Adrenal gland (tissue), 9 donors: ENCODE measurements at regions not wholly inside any gene's neighbourhood (a gene's known extent, or its start where the extent isn't known, plus 50 kb on each side); places are given as distances from the start of the nearest gene placed in this dataset.

Experiments used
- DNase-seq, 7 donors: peaks; one replicate each; pipeline ENCODE4 v3.0.0-alpha.2; 2019 to 2020
- H3K27ac ChIP-seq, 5 donors: fragments of 200-600 bp; sonication (generic) in 4 of 5; 1 replicate in 3 of 5; 2 replicates in 2 of 5; pipeline versions ENCODE4 v1.5.1 to v1.8.0; 2016 to 2020; ENCODE audit warnings: mild to moderate bottlenecking in 1 of 5
- H3K27me3 ChIP-seq: fragments of 200-600 bp; 2 replicates; pipeline ENCODE4 v1.8.0; 2021
- H3K36me3 ChIP-seq, 2 donors: fragments of 200-600 bp; replicated peaks in 1 of 2; 1 replicate in 1 of 2; 2 replicates in 1 of 2; pipeline versions ENCODE4 v1.5.1 to v1.8.0; 2018 to 2022
- H3K4me1 ChIP-seq, 2 donors: fragments of 200-600 bp; replicated peaks in 1 of 2; 1 replicate in 1 of 2; 2 replicates in 1 of 2; pipeline versions ENCODE4 v1.5.1 to v1.8.0; 2018 to 2021
- H3K4me3 ChIP-seq, 4 donors: fragments of 200-600 bp; sonication (generic) in 3 of 4; one replicate each; pipeline ENCODE4 v1.5.1; 2016 to 2018
- H3K9me3 ChIP-seq, 3 donors: fragments of 200-600 bp; sonication (generic) in 1 of 3; replicated peaks in 1 of 3; 1 replicate in 2 of 3; 2 replicates in 1 of 3; pipeline versions ENCODE4 v1.5.1 to v1.8.0; 2016 to 2021
- POLR2A ChIP-seq, 2 donors: fragments of 450-650 bp; IDR thresholded peaks; one replicate each; pipeline ENCODE4 v1.6.1; 2017; ENCODE audit warnings: antibody characterized with exemption in 2 of 2, mild to moderate bottlenecking in 2 of 2, moderate library complexity in 1 of 2
- WGBS, 4 donors: extraction: QIAGEN DNeasy Blood & Tissue Kit in 2 of 4; methylation state at CpG; one replicate each; pipeline versions ENCODE4 v1.1.5 to v1.1.7; 2013 to 2017; 5-methylcytosine and 5-hydroxymethylcytosine counted together
- intact Hi-C, 2 donors: fragments of 100-400 bp; cut with DNase I; formaldehyde crosslinking; loops; one replicate each; pipeline versions ENCODE4 v1.14.1 to v1.15.0; 2022 to 2023
- TF ChIP-seq, protein P1 (sequence below), 6 experiments: fragments of 450-650 bp in 4 of 6; fragments of 200-600 bp in 2 of 6; sonication (generic) in 1 of 6; IDR thresholded peaks; 1 replicate in 5 of 6; 2 replicates in 1 of 6; pipeline versions ENCODE4 v1.5.1 to v1.8.0; 2016 to 2021; ENCODE audit warnings: antibody characterized with exemption in 6 of 6, mild to moderate bottlenecking in 2 of 6, moderate library complexity in 1 of 6
- donor health status: healthy with polysubstance abuse.
- donor health status: Bipolar disorder and iron deficiency.
- donor health status: DM: yes; HTN: yes; CAD: no.
- donor health status: DM: no; HTN: no; CAD: no.
- donor health status: DM: no; HTN: no; CAD: no.

DNA sequence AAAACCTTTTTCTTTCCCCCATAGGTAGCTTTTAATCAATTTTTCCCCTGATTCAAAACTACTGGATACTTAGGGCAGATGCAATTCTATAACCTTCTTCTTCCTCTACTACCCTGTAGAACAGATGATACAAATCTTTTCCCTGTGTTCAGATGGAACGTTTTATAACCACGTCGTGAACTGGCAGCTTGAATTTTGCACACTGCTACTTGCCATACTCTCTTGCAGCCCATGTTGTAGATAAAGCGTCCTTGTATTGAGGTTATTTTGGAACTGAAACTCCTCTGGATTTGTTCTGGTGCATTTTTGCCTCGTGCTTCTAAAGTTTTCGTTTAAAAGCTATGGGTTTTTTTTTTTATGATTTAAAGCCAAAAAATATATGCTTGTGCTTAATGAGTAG is 440.2 kb downstream of the RFPL4B start:
- Histone ChIP-seq H3K36me3 (no peaks in the 10 kb centered on the region), H3K4me3 (no peak overlapping the region), H3K9me3 (no peaks in the 10 kb centered on the region), H3K4me1 (no peaks in the 10 kb centered on the region), H3K27ac (no peak overlapping the region), H3K27me3 (no peaks in the 10 kb centered on the region)
- TF ChIP-seq, protein P1, sequence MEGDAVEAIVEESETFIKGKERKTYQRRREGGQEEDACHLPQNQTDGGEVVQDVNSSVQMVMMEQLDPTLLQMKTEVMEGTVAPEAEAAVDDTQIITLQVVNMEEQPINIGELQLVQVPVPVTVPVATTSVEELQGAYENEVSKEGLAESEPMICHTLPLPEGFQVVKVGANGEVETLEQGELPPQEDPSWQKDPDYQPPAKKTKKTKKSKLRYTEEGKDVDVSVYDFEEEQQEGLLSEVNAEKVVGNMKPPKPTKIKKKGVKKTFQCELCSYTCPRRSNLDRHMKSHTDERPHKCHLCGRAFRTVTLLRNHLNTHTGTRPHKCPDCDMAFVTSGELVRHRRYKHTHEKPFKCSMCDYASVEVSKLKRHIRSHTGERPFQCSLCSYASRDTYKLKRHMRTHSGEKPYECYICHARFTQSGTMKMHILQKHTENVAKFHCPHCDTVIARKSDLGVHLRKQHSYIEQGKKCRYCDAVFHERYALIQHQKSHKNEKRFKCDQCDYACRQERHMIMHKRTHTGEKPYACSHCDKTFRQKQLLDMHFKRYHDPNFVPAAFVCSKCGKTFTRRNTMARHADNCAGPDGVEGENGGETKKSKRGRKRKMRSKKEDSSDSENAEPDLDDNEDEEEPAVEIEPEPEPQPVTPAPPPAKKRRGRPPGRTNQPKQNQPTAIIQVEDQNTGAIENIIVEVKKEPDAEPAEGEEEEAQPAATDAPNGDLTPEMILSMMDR (IDR thresholded peaks at IDR 0.05), result no peak
- no peak for TF ChIP-seq POLR2A (IDR thresholded peaks at IDR 0.05)
- intact Hi-C loops, result no loop called here
- 52 to 74% (median 54%) methylated on average over 6 of the region's 6 CpGs for WGBS, 4 donors
- no peak for DNase-seq

DNA sequence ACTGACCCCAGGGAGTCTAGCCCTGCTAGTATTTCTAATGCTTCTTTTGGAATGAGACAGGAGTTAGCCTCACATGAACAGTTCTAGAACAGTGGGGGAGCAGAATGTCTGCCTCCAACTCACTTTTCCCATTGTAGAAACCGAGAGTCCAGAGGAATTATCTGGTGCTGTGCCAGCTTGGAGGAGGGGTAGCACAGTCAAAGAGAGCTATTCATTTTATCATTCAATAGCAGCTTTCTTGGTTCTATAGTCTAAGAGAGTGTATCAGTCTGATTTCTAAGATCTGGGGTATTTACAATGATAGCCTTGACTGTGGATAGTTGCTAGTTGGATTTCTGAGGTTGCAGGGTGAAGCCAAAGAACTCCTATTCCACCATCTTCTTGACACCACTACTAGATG is 448.2 kb downstream of the RFPL4B start:
- TF ChIP-seq POLR2A (IDR thresholded peaks at IDR 0.05), result no peak
- TF ChIP-seq, protein P1 (IDR thresholded peaks at IDR 0.05), result no peak
- peaks cover 0 to 8% (median 0%) of the 10 kb centered on the region in 3 donors for H3K9me3 ChIP-seq
- no peaks in the 10 kb centered on the region for H3K36me3 ChIP-seq
- intact Hi-C loops, result no loop called here
- WGBS, 4 donors, result 60 to 77% (median 76%) methylated on average over 1 of the region's 1 CpG
- no peaks in the 10 kb centered on the region for H3K27me3 ChIP-seq
- H3K27ac ChIP-seq, result no peak overlapping the region
- H3K4me1 ChIP-seq, result no peaks in the 10 kb centered on the region
- no peak for DNase-seq
- no peak overlapping the region for H3K4me3 ChIP-seq

DNA sequence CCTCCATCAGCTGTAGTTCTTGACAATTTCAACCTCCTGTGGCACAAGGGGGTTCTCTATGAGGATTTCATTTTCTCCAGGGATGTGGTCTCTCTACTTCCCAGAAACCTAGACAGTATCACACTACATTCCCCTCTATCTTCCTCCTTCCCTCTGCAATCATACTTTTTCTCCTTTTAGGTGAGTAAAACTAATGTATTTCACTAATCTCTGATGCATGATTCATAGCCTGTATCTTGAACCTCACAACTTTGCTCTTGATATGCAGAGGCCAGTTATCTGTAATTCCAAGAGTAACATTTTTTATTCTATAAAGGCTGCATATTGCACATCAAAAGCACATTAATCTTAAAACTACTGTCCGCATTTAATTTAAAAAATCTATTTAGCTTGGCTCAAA is 449.6 kb downstream of the RFPL4B start:
- no peak for DNase-seq
- 71 to 89% (median 79%) methylated on average over 1 of the region's 1 CpG for WGBS, 4 donors
- no peaks in the 10 kb centered on the region for H3K36me3 ChIP-seq
- no peaks in the 10 kb centered on the region for H3K4me1 ChIP-seq
- intact Hi-C loops, result no loop called here
- H3K4me3 ChIP-seq, result no peak overlapping the region
- TF ChIP-seq, protein P1 (IDR thresholded peaks at IDR 0.05), result no peak
- no peak for TF ChIP-seq POLR2A (IDR thresholded peaks at IDR 0.05)
- H3K9me3 ChIP-seq, result peaks cover 0 to 8% (median 0%) of the 10 kb centered on the region in 3 donors
- no peaks in the 10 kb centered on the region for H3K27me3 ChIP-seq
- H3K27ac ChIP-seq, result no peak overlapping the region

DNA sequence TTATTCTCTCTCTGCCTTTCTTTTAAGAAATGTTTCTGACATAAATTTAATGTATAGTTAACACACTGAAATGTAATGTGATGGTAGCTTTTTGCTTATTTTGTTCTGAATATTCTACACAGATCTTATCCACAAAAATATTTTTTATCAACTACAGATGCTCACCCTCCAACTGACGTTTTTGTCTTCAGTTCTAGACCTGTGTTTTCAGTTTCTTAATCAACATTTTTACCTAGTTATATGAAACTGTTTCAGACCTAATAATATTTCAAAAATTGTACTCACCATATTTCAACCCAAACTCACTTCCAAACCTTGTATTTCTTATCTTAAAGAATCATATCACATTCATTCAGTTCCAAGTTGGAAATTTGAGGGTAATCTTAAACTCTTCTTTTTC is 452.8 kb downstream of the RFPL4B start:
- Histone ChIP-seq H3K27me3 (no peaks in the 10 kb centered on the region), H3K9me3 (no peaks in the 10 kb centered on the region), H3K27ac (no peak overlapping the region), H3K36me3 (no peaks in the 10 kb centered on the region), H3K4me3 (no peak overlapping the region), H3K4me1 (no peaks in the 10 kb centered on the region)
- intact Hi-C loops, result no loop called here
- 44 to 69% (median 61%) methylated on average over 1 of the region's 1 CpG for WGBS, 4 donors
- no peak for DNase-seq
- TF ChIP-seq, protein P1 (IDR thresholded peaks at IDR 0.05), result no peak
- no peak for TF ChIP-seq POLR2A (IDR thresholded peaks at IDR 0.05)
